ENCODE measurements at regions not wholly inside any gene's neighbourhood (a gene's known extent, or its start where the extent isn't known, plus 50 kb on each side); places are given as distances from the start of the nearest gene placed in this dataset.
"Not testable (repeated sequence)": the region's sequence is repeated elsewhere in the genome, so short reads cannot be mapped to it uniquely, and the experiment has no call there.

- H3K9me3 ChIP-seq, result no peaks in the 10 kb centered on the region
- intact Hi-C loops (cut with DNase I; ENCODE audit: low total_unique reads), result no loop called here
- no peaks in the 10 kb centered on the region for H3K27me3 ChIP-seq
- no peak for TF ChIP-seq POLR2AphosphoS5 (IDR thresholded peaks at IDR 0.05)
- no peak for TF ChIP-seq POLR2A (IDR thresholded peaks at IDR 0.05)
- no peak for TF ChIP-seq CTCF (IDR thresholded peaks at IDR 0.05)
- no peaks in the 10 kb centered on the region for H3K36me3 ChIP-seq
- no peak for DNase-seq (ENCODE audit: low spot score in 2 of 2)
- H3K4me3 ChIP-seq, result no peak overlapping the region
- H3K4me1 ChIP-seq, result no peaks in the 10 kb centered on the region
- no peak overlapping the region for H3K27ac ChIP-seq
Measured at GRCh38 chr6:95741045-95741444, 163.7 kb downstream of the MANEA start.

GRCh38 chr6:95742767-95743289, 165.5 kb downstream of the MANEA start:
- no peak overlapping the region for H3K27ac ChIP-seq
- TF ChIP-seq POLR2AphosphoS5 (IDR thresholded peaks at IDR 0.05) (no peak), POLR2A (IDR thresholded peaks at IDR 0.05) (no peak), CTCF (IDR thresholded peaks at IDR 0.05) (no peak)
- H3K27me3 ChIP-seq, result no peaks in the 10 kb centered on the region
- no peak for DNase-seq (ENCODE audit: low spot score in 2 of 2)
- H3K4me1 ChIP-seq, result no peaks in the 10 kb centered on the region
- H3K36me3 ChIP-seq, result no peaks in the 10 kb centered on the region
- H3K9me3 ChIP-seq, result no peaks in the 10 kb centered on the region
- H3K4me3 ChIP-seq, result no peak overlapping the region
- intact Hi-C loops (cut with DNase I; ENCODE audit: low total_unique reads), result no loop called here

- Histone ChIP-seq H3K27me3 (no peaks in the 10 kb centered on the region), H3K4me1 (no peaks in the 10 kb centered on the region), H3K9me3 (no peaks in the 10 kb centered on the region), H3K36me3 (no peaks in the 10 kb centered on the region), H3K4me3 (no peak overlapping the region), H3K27ac (no peak overlapping the region)
- intact Hi-C loops (cut with DNase I; ENCODE audit: low total_unique reads), result no loop called here
- DNase-seq (ENCODE audit: low spot score in 2 of 2), result no peak
- TF ChIP-seq CTCF (IDR thresholded peaks at IDR 0.05), result no peak
- no peak for TF ChIP-seq POLR2A (IDR thresholded peaks at IDR 0.05)
Measured at GRCh38 chr6:95743591-95743990, 166.3 kb downstream of the MANEA start.

- H3K4me3 ChIP-seq; intact Hi-C loops (cut with DNase I; ENCODE audit: low total_unique reads): not testable (repeated sequence)
Measured at GRCh38 chr6:95758236-95759069, 181.1 kb downstream of the MANEA start.

GRCh38 chr6:95767897-95768463, 190.6 kb downstream of the MANEA start:
- H3K36me3 ChIP-seq, result no peaks in the 10 kb centered on the region
- intact Hi-C loops (cut with DNase I; ENCODE audit: low total_unique reads), result no loop called here
- TF ChIP-seq CTCF (IDR thresholded peaks at IDR 0.05) (no peak), POLR2A (IDR thresholded peaks at IDR 0.05) (no peak), POLR2AphosphoS5 (IDR thresholded peaks at IDR 0.05) (no peak)

More at GRCh38 chr6:95758236-95759069, 181.1 kb downstream of the MANEA start:
- H3K27ac ChIP-seq; DNase-seq (ENCODE audit: low spot score in 2 of 2); H3K27me3 ChIP-seq; H3K36me3 ChIP-seq; H3K4me1 ChIP-seq; H3K9me3 ChIP-seq: not testable (repeated sequence)

More at GRCh38 chr6:95767897-95768463, 190.6 kb downstream of the MANEA start:
- no peak for DNase-seq (ENCODE audit: low spot score in 2 of 2)
- Histone ChIP-seq H3K4me3 (no peak overlapping the region), H3K4me1 (no peaks in the 10 kb centered on the region), H3K9me3 (no peaks in the 10 kb centered on the region), H3K27ac (no peak overlapping the region), H3K27me3 (no peaks in the 10 kb centered on the region)
